ENCODE measurements at regions not wholly inside any gene's neighbourhood (a gene's known extent, or its start where the extent isn't known, plus 50 kb on each side); places are given as distances from the start of the nearest gene placed in this dataset.

GRCh38 chr2:136441979-136442714, 323.2 kb upstream of the THSD7B start:
- Mint-ChIP-seq H3K36me3 (ENCODE audit: low read depth) (no peaks in the 10 kb centered on the region), H3K9me3 (no peaks in the 10 kb centered on the region), H3K27ac (no peak overlapping the region), H3K4me1 (ENCODE audit: low read depth) (no peaks in the 10 kb centered on the region), H3K4me3 (no peak overlapping the region), H3K27me3 (ENCODE audit: insufficient read depth) (peaks cover 3% of the 10 kb centered on the region)
- no peak for DNase-seq (ENCODE audit: low spot score)
- intact Hi-C loops (cut with micrococcal nuclease) = no loop called here

GRCh38 chr2:136439064-136439676, 321.2 kb upstream of the CXCR4 start:
- Mint-ChIP-seq H3K4me1 (ENCODE audit: low read depth) (no peaks in the 10 kb centered on the region), H3K27me3 (ENCODE audit: insufficient read depth) (peaks cover 3% of the 10 kb centered on the region), H3K36me3 (ENCODE audit: low read depth) (no peaks in the 10 kb centered on the region), H3K27ac (no peak overlapping the region), H3K4me3 (no peak overlapping the region), H3K9me3 (no peaks in the 10 kb centered on the region)
- no peak for DNase-seq (ENCODE audit: low spot score)
- intact Hi-C loops (cut with micrococcal nuclease) = no loop called here

- Mint-ChIP-seq H3K36me3 (ENCODE audit: low read depth) (no peaks in the 10 kb centered on the region), H3K27me3 (ENCODE audit: insufficient read depth) (peaks cover 3% of the 10 kb centered on the region), H3K4me3 (no peak overlapping the region), H3K9me3 (no peaks in the 10 kb centered on the region), H3K4me1 (ENCODE audit: low read depth) (no peaks in the 10 kb centered on the region), H3K27ac (no peak overlapping the region)
- DNase-seq (ENCODE audit: low spot score) = no peak
- intact Hi-C loops (cut with micrococcal nuclease) = no loop called here
These were observed 319.5 kb upstream of the CXCR4 start for GRCh38 chr2:136437461-136437860.

GRCh38 chr2:136436936-136437335, 319.0 kb upstream of the CXCR4 start:
- no peak overlapping the region for H3K27ac Mint-ChIP-seq
- H3K27me3 Mint-ChIP-seq (ENCODE audit: insufficient read depth) = peaks cover 3% of the 10 kb centered on the region
- DNase-seq (ENCODE audit: low spot score) = no peak
- no peak overlapping the region for H3K4me3 Mint-ChIP-seq
- intact Hi-C loops (cut with micrococcal nuclease) = no loop called here
- no peaks in the 10 kb centered on the region for H3K36me3 Mint-ChIP-seq (ENCODE audit: low read depth)
- no peaks in the 10 kb centered on the region for H3K4me1 Mint-ChIP-seq (ENCODE audit: low read depth)
- H3K9me3 Mint-ChIP-seq = no peaks in the 10 kb centered on the region

- H3K27ac Mint-ChIP-seq = no peak overlapping the region
- H3K9me3 Mint-ChIP-seq = no peaks in the 10 kb centered on the region
- intact Hi-C loops (cut with micrococcal nuclease) = no loop called here
- no peaks in the 10 kb centered on the region for H3K4me1 Mint-ChIP-seq (ENCODE audit: low read depth)
- H3K36me3 Mint-ChIP-seq (ENCODE audit: low read depth) = no peaks in the 10 kb centered on the region
- DNase-seq (ENCODE audit: low spot score) = no peak
- peaks cover 8% of the 10 kb centered on the region for H3K27me3 Mint-ChIP-seq (ENCODE audit: insufficient read depth)
- no peak overlapping the region for H3K4me3 Mint-ChIP-seq
These were observed 316.3 kb upstream of the CXCR4 start for GRCh38 chr2:136434251-136434715.

GRCh38 chr2:136433261-136433660, 315.3 kb upstream of the CXCR4 start:
- intact Hi-C loops (cut with micrococcal nuclease) = no loop called here
- Mint-ChIP-seq H3K9me3 (no peaks in the 10 kb centered on the region), H3K36me3 (ENCODE audit: low read depth) (no peaks in the 10 kb centered on the region), H3K27me3 (ENCODE audit: insufficient read depth) (peaks cover 12% of the 10 kb centered on the region), H3K27ac (no peak overlapping the region), H3K4me1 (ENCODE audit: low read depth) (no peaks in the 10 kb centered on the region), H3K4me3 (no peak overlapping the region)
- DNase-seq (ENCODE audit: low spot score) = no peak

GRCh38 chr2:136424112-136424511, 306.2 kb upstream of the CXCR4 start:
- DNase-seq (ENCODE audit: low spot score) = no peak
- Mint-ChIP-seq H3K9me3 (no peaks in the 10 kb centered on the region), H3K27me3 (ENCODE audit: insufficient read depth) (peaks cover 41% of the 10 kb centered on the region), H3K36me3 (ENCODE audit: low read depth) (no peaks in the 10 kb centered on the region), H3K4me3 (peak overlapping the region; percentile 71), H3K27ac (no peak overlapping the region), H3K4me1 (ENCODE audit: low read depth) (peaks cover 24% of the 10 kb centered on the region)
- intact Hi-C loops (cut with micrococcal nuclease) = loop anchor here (5.0 kb wide), 1 partner anchor 243 kb away; no protein-coding TSS in a partner anchor

- intact Hi-C loops (cut with micrococcal nuclease) = loop anchor here (1.0 to 5.0 kb wide), 5 partner anchors 41 to 511 kb away; no protein-coding TSS in a partner anchor
- Mint-ChIP-seq H3K27me3 (ENCODE audit: insufficient read depth) (peaks cover 37% of the 10 kb centered on the region), H3K27ac (peak overlapping the region; percentile 24), H3K36me3 (ENCODE audit: low read depth) (no peaks in the 10 kb centered on the region), H3K9me3 (no peaks in the 10 kb centered on the region), H3K4me3 (peak overlapping the region; percentile 71), H3K4me1 (ENCODE audit: low read depth) (peaks cover 24% of the 10 kb centered on the region)
- peak; percentile 70 for DNase-seq (ENCODE audit: low spot score)
These were observed 305.6 kb upstream of the CXCR4 start for GRCh38 chr2:136423516-136423996.

- Mint-ChIP-seq H3K27me3 (ENCODE audit: insufficient read depth) (peaks cover 36% of the 10 kb centered on the region), H3K4me1 (ENCODE audit: low read depth) (peaks cover 24% of the 10 kb centered on the region), H3K9me3 (no peaks in the 10 kb centered on the region), H3K27ac (no peak overlapping the region), H3K36me3 (ENCODE audit: low read depth) (no peaks in the 10 kb centered on the region), H3K4me3 (peak overlapping the region; percentile 30)
- no peak for DNase-seq (ENCODE audit: low spot score)
- intact Hi-C loops (cut with micrococcal nuclease) = loop anchor here (2.0 to 5.0 kb wide), 2 partner anchors 245 to 510 kb away; no protein-coding TSS in a partner anchor
These were observed 304.6 kb upstream of the CXCR4 start for GRCh38 chr2:136422512-136422911.

- H3K4me1 Mint-ChIP-seq (ENCODE audit: low read depth) = peaks cover 24% of the 10 kb centered on the region
- peaks cover 35% of the 10 kb centered on the region for H3K27me3 Mint-ChIP-seq (ENCODE audit: insufficient read depth)
- no peak overlapping the region for H3K27ac Mint-ChIP-seq
- no peak overlapping the region for H3K4me3 Mint-ChIP-seq
- H3K36me3 Mint-ChIP-seq (ENCODE audit: low read depth) = no peaks in the 10 kb centered on the region
- DNase-seq (ENCODE audit: low spot score) = no peak
- intact Hi-C loops (cut with micrococcal nuclease) = loop anchor here (5.0 kb wide), 1 partner anchor 247 kb away; no protein-coding TSS in a partner anchor
- H3K9me3 Mint-ChIP-seq = no peaks in the 10 kb centered on the region
These were observed 302.4 kb upstream of the CXCR4 start for GRCh38 chr2:136420346-136420745.

GRCh38 chr2:136411946-136412345, 294.0 kb upstream of the CXCR4 start:
- H3K4me1 Mint-ChIP-seq (ENCODE audit: low read depth) = no peaks in the 10 kb centered on the region
- no peaks in the 10 kb centered on the region for H3K36me3 Mint-ChIP-seq (ENCODE audit: low read depth)
- peaks cover 34% of the 10 kb centered on the region for H3K27me3 Mint-ChIP-seq (ENCODE audit: insufficient read depth)
- no peak overlapping the region for H3K27ac Mint-ChIP-seq
- no peak for DNase-seq (ENCODE audit: low spot score)
- intact Hi-C loops (cut with micrococcal nuclease) = no loop called here
- H3K4me3 Mint-ChIP-seq = no peak overlapping the region
- H3K9me3 Mint-ChIP-seq = no peaks in the 10 kb centered on the region

- Mint-ChIP-seq H3K27me3 (ENCODE audit: insufficient read depth) (peaks cover 29% of the 10 kb centered on the region), H3K9me3 (no peaks in the 10 kb centered on the region), H3K36me3 (ENCODE audit: low read depth) (no peaks in the 10 kb centered on the region), H3K4me1 (ENCODE audit: low read depth) (no peaks in the 10 kb centered on the region), H3K27ac (no peak overlapping the region), H3K4me3 (no peak overlapping the region)
- no peak for DNase-seq (ENCODE audit: low spot score)
- intact Hi-C loops (cut with micrococcal nuclease) = no loop called here
These were observed 292.7 kb upstream of the CXCR4 start for GRCh38 chr2:136410673-136411072.

- H3K9me3 Mint-ChIP-seq = no peaks in the 10 kb centered on the region
- no peaks in the 10 kb centered on the region for H3K4me1 Mint-ChIP-seq (ENCODE audit: low read depth)
- no peak overlapping the region for H3K27ac Mint-ChIP-seq
- no peaks in the 10 kb centered on the region for H3K36me3 Mint-ChIP-seq (ENCODE audit: low read depth)
- H3K27me3 Mint-ChIP-seq (ENCODE audit: insufficient read depth) = peaks cover 33% of the 10 kb centered on the region
- DNase-seq (ENCODE audit: low spot score) = no peak
- intact Hi-C loops (cut with micrococcal nuclease) = no loop called here
- H3K4me3 Mint-ChIP-seq = no peak overlapping the region
These were observed 290.8 kb upstream of the CXCR4 start for GRCh38 chr2:136408795-136409194.

All from activated T-helper 1 cell treated with anti-CD3 and anti-CD28 coated beads, Interleukin-12 subunit alpha, Interleukin-12 subunit beta, Interleukin-2, Interleukin-4 antibody, amounts not matched to agents 30 ng/mL and 10 ng/mL and 1 ng/mL, durations not matched to agents 14 hours and 24 hours and 36 hours (primary cell).